ENCODE measurements at regions not wholly inside any gene's neighbourhood (a gene's known extent, or its start where the extent isn't known, plus 50 kb on each side); places are given as distances from the start of the nearest gene placed in this dataset.

DNA sequence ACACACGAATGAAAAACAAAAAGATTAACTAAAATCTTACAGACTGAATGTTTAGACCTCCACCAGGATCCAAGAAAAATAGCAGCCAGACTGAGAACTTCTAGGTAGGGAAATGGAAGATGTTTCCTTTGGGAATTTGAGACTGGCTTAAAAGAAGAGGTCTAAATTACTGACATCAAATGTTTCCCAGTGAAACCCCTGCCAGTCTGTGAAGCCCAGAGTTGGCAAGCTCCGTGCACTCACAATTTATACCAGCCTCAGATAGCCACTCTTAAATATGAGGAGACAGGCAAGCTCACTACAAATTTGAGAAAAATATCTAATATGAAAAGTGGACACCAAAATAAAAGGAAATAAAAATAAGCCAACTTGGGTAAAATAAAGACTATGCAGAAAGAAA is 700.5 kb upstream of the ZNF385D start:
- intact Hi-C loops (cut with DNase I; ENCODE audit: low total_unique reads) = no loop called here
- no peaks in the 10 kb centered on the region for H3K27me3 ChIP-seq
- H3K4me3 ChIP-seq = no peak overlapping the region
- no peak for DNase-seq (ENCODE audit: low spot score in 2 of 2)
- H3K36me3 ChIP-seq = no peaks in the 10 kb centered on the region
- H3K27ac ChIP-seq = peak overlapping the region in 1 of 2 donors; percentile 25
- TF ChIP-seq POLR2A (IDR thresholded peaks at IDR 0.05) (no peak), POLR2AphosphoS5 (IDR thresholded peaks at IDR 0.05) (no peak)
- TF ChIP-seq, protein P1, sequence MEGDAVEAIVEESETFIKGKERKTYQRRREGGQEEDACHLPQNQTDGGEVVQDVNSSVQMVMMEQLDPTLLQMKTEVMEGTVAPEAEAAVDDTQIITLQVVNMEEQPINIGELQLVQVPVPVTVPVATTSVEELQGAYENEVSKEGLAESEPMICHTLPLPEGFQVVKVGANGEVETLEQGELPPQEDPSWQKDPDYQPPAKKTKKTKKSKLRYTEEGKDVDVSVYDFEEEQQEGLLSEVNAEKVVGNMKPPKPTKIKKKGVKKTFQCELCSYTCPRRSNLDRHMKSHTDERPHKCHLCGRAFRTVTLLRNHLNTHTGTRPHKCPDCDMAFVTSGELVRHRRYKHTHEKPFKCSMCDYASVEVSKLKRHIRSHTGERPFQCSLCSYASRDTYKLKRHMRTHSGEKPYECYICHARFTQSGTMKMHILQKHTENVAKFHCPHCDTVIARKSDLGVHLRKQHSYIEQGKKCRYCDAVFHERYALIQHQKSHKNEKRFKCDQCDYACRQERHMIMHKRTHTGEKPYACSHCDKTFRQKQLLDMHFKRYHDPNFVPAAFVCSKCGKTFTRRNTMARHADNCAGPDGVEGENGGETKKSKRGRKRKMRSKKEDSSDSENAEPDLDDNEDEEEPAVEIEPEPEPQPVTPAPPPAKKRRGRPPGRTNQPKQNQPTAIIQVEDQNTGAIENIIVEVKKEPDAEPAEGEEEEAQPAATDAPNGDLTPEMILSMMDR (IDR thresholded peaks at IDR 0.05) = no peak
- H3K9me3 ChIP-seq = no peaks in the 10 kb centered on the region
- no peaks in the 10 kb centered on the region for H3K4me1 ChIP-seq

DNA sequence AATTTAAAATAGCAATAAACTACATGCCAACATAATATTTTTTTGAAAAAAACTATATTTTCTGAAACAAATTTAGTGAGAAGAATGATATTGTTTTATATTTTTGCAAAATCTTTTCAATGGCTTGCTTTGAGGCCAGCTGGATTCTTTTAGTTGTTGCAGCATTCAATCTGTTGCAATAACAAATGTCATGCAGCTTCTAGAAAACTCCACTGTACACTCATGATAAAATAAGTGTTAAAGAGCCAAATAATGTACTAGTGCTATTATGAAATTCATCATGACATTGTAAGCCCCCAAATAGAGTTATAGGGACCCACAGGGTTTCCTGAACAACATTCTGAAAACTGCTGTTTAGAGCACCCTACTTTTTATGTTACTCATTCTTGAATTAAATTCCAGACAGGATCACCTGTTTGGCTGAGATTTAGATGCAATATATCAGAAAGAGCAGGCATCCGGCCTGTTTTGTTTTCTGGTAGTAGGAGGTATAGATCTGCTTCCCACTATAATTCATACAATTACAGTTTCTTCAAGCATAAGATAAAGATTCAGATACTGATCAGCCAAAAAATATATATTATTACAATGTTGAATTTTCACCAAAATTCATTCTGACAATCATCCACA is 703.0 kb upstream of the ZNF385D start:
- no peaks in the 10 kb centered on the region for H3K4me1 ChIP-seq
- no peak overlapping the region for H3K4me3 ChIP-seq
- intact Hi-C loops (cut with DNase I; ENCODE audit: low total_unique reads) = no loop called here
- H3K9me3 ChIP-seq = no peaks in the 10 kb centered on the region
- no peaks in the 10 kb centered on the region for H3K27me3 ChIP-seq
- DNase-seq (ENCODE audit: low spot score in 2 of 2) = no peak
- TF ChIP-seq POLR2A (IDR thresholded peaks at IDR 0.05) = no peak
- TF ChIP-seq POLR2AphosphoS5 (IDR thresholded peaks at IDR 0.05) = no peak
- TF ChIP-seq, protein P1 (IDR thresholded peaks at IDR 0.05) = no peak
- H3K27ac ChIP-seq = no peak overlapping the region
- H3K36me3 ChIP-seq = no peaks in the 10 kb centered on the region

DNA sequence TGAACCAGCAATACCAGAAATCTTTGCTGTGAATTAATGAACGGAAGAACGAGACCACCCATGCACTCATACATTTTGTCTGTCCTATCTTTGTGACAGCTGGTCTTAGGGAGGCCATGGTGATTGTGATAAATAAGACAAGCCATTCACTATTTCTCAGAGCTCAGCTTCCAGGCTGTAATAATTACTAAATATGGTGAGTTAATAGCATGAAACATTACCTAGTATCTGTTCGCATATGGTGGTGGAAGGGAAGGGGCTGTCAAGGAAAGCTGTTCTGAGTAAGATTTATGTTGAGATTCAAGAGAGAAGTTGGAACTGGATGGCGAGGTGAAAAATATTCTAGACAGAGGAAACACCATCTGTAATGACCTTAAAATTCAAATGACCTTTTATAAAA is 719.0 kb upstream of the ZNF385D start:
- Histone ChIP-seq H3K27ac (no peak overlapping the region), H3K9me3 (no peaks in the 10 kb centered on the region), H3K4me1 (no peaks in the 10 kb centered on the region), H3K27me3 (no peaks in the 10 kb centered on the region), H3K4me3 (no peak overlapping the region), H3K36me3 (no peaks in the 10 kb centered on the region)
- TF ChIP-seq POLR2AphosphoS5 (IDR thresholded peaks at IDR 0.05) (no peak), POLR2A (IDR thresholded peaks at IDR 0.05) (no peak)
- TF ChIP-seq, protein P1 (IDR thresholded peaks at IDR 0.05) = no peak
- DNase-seq (ENCODE audit: low spot score in 2 of 2) = no peak
- intact Hi-C loops (cut with DNase I; ENCODE audit: low total_unique reads) = no loop called here

DNA sequence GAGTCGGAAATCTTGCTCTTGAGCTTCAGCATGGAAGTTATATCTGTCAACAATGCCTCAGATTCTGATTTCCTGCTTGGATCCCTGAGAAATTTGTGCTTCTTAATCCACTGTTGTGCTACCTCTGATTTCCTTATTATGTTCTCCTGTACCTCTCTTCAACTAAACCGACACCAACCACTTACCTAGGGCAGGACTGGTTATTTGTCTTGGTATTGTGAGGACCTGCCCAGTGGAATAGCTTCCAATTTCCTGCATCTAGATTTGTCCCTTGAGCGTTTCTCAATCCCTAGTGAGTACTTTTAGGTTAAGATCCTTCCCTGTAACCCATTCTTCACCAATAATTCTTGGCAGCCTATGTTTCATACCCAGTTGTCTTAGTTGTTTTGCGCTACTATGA is 720.5 kb upstream of the ZNF385D start:
- Histone ChIP-seq H3K9me3 (no peaks in the 10 kb centered on the region), H3K27me3 (no peaks in the 10 kb centered on the region), H3K36me3 (no peaks in the 10 kb centered on the region), H3K27ac (no peak overlapping the region), H3K4me3 (no peak overlapping the region), H3K4me1 (no peaks in the 10 kb centered on the region)
- no peak for DNase-seq (ENCODE audit: low spot score in 2 of 2)
- intact Hi-C loops (cut with DNase I; ENCODE audit: low total_unique reads) = no loop called here
- TF ChIP-seq POLR2A (IDR thresholded peaks at IDR 0.05) = no peak
- TF ChIP-seq, protein P1 (IDR thresholded peaks at IDR 0.05) = no peak
- TF ChIP-seq POLR2AphosphoS5 (IDR thresholded peaks at IDR 0.05) = no peak

DNA sequence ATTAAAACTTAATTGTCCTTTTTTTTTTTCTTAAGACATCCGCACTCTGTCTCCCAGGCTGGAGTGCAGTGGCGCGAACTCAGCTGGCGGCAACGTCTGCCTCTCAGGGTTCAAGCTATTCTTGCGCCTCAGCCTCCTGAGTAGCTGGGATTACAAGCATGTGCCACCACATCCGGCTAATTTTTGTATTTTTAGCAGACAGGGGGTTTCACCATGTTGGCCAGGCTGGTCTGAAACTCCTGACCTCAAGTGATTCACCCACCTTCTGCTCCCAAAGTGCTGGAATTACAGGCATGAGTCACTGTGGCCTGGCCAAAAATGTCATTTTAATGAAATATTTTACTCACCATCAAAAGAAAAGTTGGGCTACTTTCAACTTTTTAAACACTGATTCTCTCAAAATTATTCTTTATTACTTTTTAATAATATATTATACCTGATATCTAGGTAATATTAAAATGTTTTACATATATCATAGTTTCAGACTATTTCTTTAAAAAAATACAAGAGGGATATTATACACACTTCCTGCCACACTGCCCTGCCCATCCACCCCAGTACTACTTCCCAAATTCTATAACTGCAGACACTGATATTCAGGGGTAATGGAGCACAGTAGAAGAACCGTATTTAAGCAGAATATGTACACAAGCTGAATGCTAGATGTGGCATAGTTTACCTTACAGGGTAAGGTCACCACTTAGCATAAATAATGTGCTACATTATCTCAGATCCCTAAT is 723.9 kb upstream of the ZNF385D start:
- TF ChIP-seq, protein P1 (IDR thresholded peaks at IDR 0.05) = no peak
- TF ChIP-seq POLR2AphosphoS5 (IDR thresholded peaks at IDR 0.05) (no peak), POLR2A (IDR thresholded peaks at IDR 0.05) (no peak)
- DNase-seq (ENCODE audit: low spot score in 2 of 2) = no peak

More for the DNA sequence above, 723.9 kb upstream of the ZNF385D start:
- no peak overlapping the region for H3K27ac ChIP-seq
- H3K27me3 ChIP-seq = no peaks in the 10 kb centered on the region
- H3K4me1 ChIP-seq = no peaks in the 10 kb centered on the region
- intact Hi-C loops (cut with DNase I; ENCODE audit: low total_unique reads) = no loop called here
- no peaks in the 10 kb centered on the region for H3K36me3 ChIP-seq
- no peak overlapping the region for H3K4me3 ChIP-seq
- no peaks in the 10 kb centered on the region for H3K9me3 ChIP-seq
